HG03378 (cell line): ENCODE measurements at regions not wholly inside any gene's neighbourhood (a gene's known extent, or its start where the extent isn't known, plus 50 kb on each side); places are given as distances from the start of the nearest gene placed in this dataset.

Experiments used
- ATAC-seq: cut with Tn5 transposase; IDR thresholded peaks from one replicate; pipeline ENCODE4 v1.9.1; 2021; ENCODE audit warnings: mild to moderate bottlenecking, moderate library complexity; ENCODE audit not compliant: unreplicated experiment

- no peak for ATAC-seq
These were observed 122.2 kb downstream of the SIK1 start for GRCh38 chr21:43304621-43305335.

- ATAC-seq, result no peak
These were observed 122.7 kb downstream of the SIK1 start for GRCh38 chr21:43304206-43304605.

- ATAC-seq, result no peak
These were observed 123.4 kb downstream of the SIK1 start for GRCh38 chr21:43303275-43304178.

GRCh38 chr21:43302769-43303168 is 124.2 kb downstream of the SIK1 start:
- no peak for ATAC-seq

- no peak for ATAC-seq
These were observed 124.8 kb downstream of the SIK1 start for GRCh38 chr21:43302062-43302700.

GRCh38 chr21:43301409-43302061 is 125.4 kb downstream of the SIK1 start:
- ATAC-seq, result no peak

- no peak for ATAC-seq
These were observed 126.2 kb downstream of the SIK1 start for GRCh38 chr21:43300496-43301408.

GRCh38 chr21:43299441-43300277 is 127.3 kb downstream of the SIK1 start:
- ATAC-seq, result no peak

GRCh38 chr21:43298546-43299440 is 128.1 kb downstream of the SIK1 start:
- ATAC-seq, result no peak

- no peak for ATAC-seq
These were observed 128.9 kb downstream of the SIK1 start for GRCh38 chr21:43297989-43298388.

GRCh38 chr21:43297391-43297981 is 128.7 kb downstream of the CRYAA start:
- no peak for ATAC-seq

- no peak for ATAC-seq
These were observed 126.5 kb downstream of the CRYAA start for GRCh38 chr21:43295066-43295958.

- no peak for ATAC-seq
These were observed 125.5 kb downstream of the CRYAA start for GRCh38 chr21:43294194-43294902.

GRCh38 chr21:43292866-43293142 is 124.0 kb downstream of the CRYAA start:
- ATAC-seq, result no peak

GRCh38 chr21:43292041-43292865 is 123.4 kb downstream of the CRYAA start:
- no peak for ATAC-seq
